ENCODE measurements at regions not wholly inside any gene's neighbourhood (a gene's known extent, or its start where the extent isn't known, plus 50 kb on each side); places are given as distances from the start of the nearest gene placed in this dataset.

- Histone ChIP-seq H3K27ac (no peak overlapping the region), H3K4me3 (no peak overlapping the region), H3K4me1 (no peaks in the 10 kb centered on the region), H3K27me3 (no peaks in the 10 kb centered on the region), H3K36me3 (no peaks in the 10 kb centered on the region), H3K9me3 (no peaks in the 10 kb centered on the region)
- DNase-seq (no peak), ATAC-seq (no peak), FAIRE-seq (no peak)
- 69 to 77% methylated on average over 3 of the region's 3 CpGs for WGBS, 2 donors
- TF ChIP-seq CTCF (IDR thresholded peaks at IDR 0.05), result no peak
- intact Hi-C loops (cut with DNase I), result no loop called here
Observed at GRCh38 chr2:148592791-148593190, 51.8 kb upstream of the EPC2 start.

- FAIRE-seq (no peak), ATAC-seq (no peak), DNase-seq (no peak)
- 49 to 51% methylated on average over 4 of the region's 4 CpGs for WGBS, 2 donors
- Histone ChIP-seq H3K36me3 (no peaks in the 10 kb centered on the region), H3K4me1 (no peaks in the 10 kb centered on the region), H3K27me3 (no peaks in the 10 kb centered on the region), H3K9me3 (no peaks in the 10 kb centered on the region), H3K27ac (no peak overlapping the region), H3K4me3 (no peak overlapping the region)
- intact Hi-C loops (cut with DNase I), result no loop called here
- no peak for TF ChIP-seq CTCF (IDR thresholded peaks at IDR 0.05)
Observed at GRCh38 chr2:148593421-148593820, 51.1 kb upstream of the EPC2 start.

- H3K4me3 ChIP-seq, result no peak overlapping the region
- ATAC-seq (no peak), DNase-seq (no peak), FAIRE-seq (no peak)
- TF ChIP-seq CTCF (IDR thresholded peaks at IDR 0.05), result no peak
- 68 to 69% methylated on average over 5 of the region's 5 CpGs for WGBS, 2 donors
- no peak overlapping the region for H3K27ac ChIP-seq
- H3K27me3 ChIP-seq, result no peaks in the 10 kb centered on the region
- H3K36me3 ChIP-seq, result no peaks in the 10 kb centered on the region
- H3K9me3 ChIP-seq, result no peaks in the 10 kb centered on the region
- intact Hi-C loops (cut with DNase I), result no loop called here
- no peaks in the 10 kb centered on the region for H3K4me1 ChIP-seq
Observed at GRCh38 chr2:148594216-148594615, 50.3 kb upstream of the EPC2 start.
